ENCODE measurements at regions not wholly inside any gene's neighbourhood (a gene's known extent, or its start where the extent isn't known, plus 50 kb on each side); places are given as distances from the start of the nearest gene placed in this dataset.

GRCh38 chr2:139209586-139209985, 429.4 kb upstream of the NXPH2 start:
- no peak overlapping the region for H3K9ac ChIP-seq (ENCODE audit: control insufficient read depth, extremely low read depth, insufficient read depth, low read length)

GRCh38 chr2:139201516-139201915, 421.3 kb upstream of the NXPH2 start:
- Histone ChIP-seq H4K20me1 (ENCODE audit: control insufficient read depth, extremely low read depth, insufficient read depth, low read length) (no peaks in the 10 kb centered on the region), H3K9me3 (ENCODE audit: control insufficient read depth, low read depth, low read length) (no peaks in the 10 kb centered on the region), H2AFZ (ENCODE audit: control insufficient read depth, low read length) (no peak overlapping the region), H3K9me1 (ENCODE audit: control insufficient read depth, extremely low read depth, insufficient read depth, low read length) (no peaks in the 10 kb centered on the region), H3K4me1 (ENCODE audit: control insufficient read depth, extremely low read depth, insufficient read depth, low read length) (no peaks in the 10 kb centered on the region), H3K27me3 (ENCODE audit: control insufficient read depth, extremely low read depth, insufficient read depth, low read length) (no peaks in the 10 kb centered on the region), H3K4me3 (ENCODE audit: control insufficient read depth in 2 of 3, extremely low read depth in 1 of 3, insufficient read depth in 2 of 3, low read depth in 1 of 3, low read length in 3 of 3) (no peak overlapping the region), H3K36me3 (ENCODE audit: control insufficient read depth in 2 of 2, extremely low read depth in 1 of 2, insufficient read depth in 2 of 2, low read length in 2 of 2) (no peaks in the 10 kb centered on the region), H3K27ac (ENCODE audit: control insufficient read depth, insufficient read depth, low read length) (no peak overlapping the region), H3K9ac (ENCODE audit: control insufficient read depth, extremely low read depth, insufficient read depth, low read length) (no peak overlapping the region), H3K79me2 (ENCODE audit: control insufficient read depth, insufficient read depth, low read length) (no peaks in the 10 kb centered on the region), H3K4me2 (ENCODE audit: control insufficient read depth, extremely low read depth, insufficient read depth, low read depth, low read length) (no peak overlapping the region)
- no peak for DNase-seq (ENCODE audit: low read depth, low spot score)
- no peak for TF ChIP-seq EZH2 (IDR thresholded peaks at IDR 0.05; ENCODE audit: low read length)
- TF ChIP-seq, protein P1, sequence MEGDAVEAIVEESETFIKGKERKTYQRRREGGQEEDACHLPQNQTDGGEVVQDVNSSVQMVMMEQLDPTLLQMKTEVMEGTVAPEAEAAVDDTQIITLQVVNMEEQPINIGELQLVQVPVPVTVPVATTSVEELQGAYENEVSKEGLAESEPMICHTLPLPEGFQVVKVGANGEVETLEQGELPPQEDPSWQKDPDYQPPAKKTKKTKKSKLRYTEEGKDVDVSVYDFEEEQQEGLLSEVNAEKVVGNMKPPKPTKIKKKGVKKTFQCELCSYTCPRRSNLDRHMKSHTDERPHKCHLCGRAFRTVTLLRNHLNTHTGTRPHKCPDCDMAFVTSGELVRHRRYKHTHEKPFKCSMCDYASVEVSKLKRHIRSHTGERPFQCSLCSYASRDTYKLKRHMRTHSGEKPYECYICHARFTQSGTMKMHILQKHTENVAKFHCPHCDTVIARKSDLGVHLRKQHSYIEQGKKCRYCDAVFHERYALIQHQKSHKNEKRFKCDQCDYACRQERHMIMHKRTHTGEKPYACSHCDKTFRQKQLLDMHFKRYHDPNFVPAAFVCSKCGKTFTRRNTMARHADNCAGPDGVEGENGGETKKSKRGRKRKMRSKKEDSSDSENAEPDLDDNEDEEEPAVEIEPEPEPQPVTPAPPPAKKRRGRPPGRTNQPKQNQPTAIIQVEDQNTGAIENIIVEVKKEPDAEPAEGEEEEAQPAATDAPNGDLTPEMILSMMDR (optimal IDR thresholded peaks at IDR 0.05 in 1 of 3, IDR thresholded peaks at IDR 0.05 in 1 of 3, conservative IDR thresholded peaks at IDR 0.05 in 1 of 3; ENCODE audit: extremely low read depth in 1 of 3, insufficient read depth in 2 of 3, low read length in 3 of 3), result no peak
- dilution Hi-C loops (cut with MboI; ENCODE audit: extremely low pct_ligation_motif_present, low sequenced_read_pairs), result no loop called here
- FAIRE-seq, result no peak

More at GRCh38 chr2:139209586-139209985, 429.4 kb upstream of the NXPH2 start:
- H2AFZ ChIP-seq (ENCODE audit: control insufficient read depth, low read length), result no peak overlapping the region
- H3K27ac ChIP-seq (ENCODE audit: control insufficient read depth, insufficient read depth, low read length), result no peak overlapping the region
- no peaks in the 10 kb centered on the region for H3K4me1 ChIP-seq (ENCODE audit: control insufficient read depth, extremely low read depth, insufficient read depth, low read length)
- H4K20me1 ChIP-seq (ENCODE audit: control insufficient read depth, extremely low read depth, insufficient read depth, low read length), result no peaks in the 10 kb centered on the region
- no peaks in the 10 kb centered on the region for H3K9me3 ChIP-seq (ENCODE audit: control insufficient read depth, low read depth, low read length)
- H3K27me3 ChIP-seq (ENCODE audit: control insufficient read depth, extremely low read depth, insufficient read depth, low read length), result no peaks in the 10 kb centered on the region
- no peak overlapping the region for H3K4me3 ChIP-seq (ENCODE audit: control insufficient read depth in 2 of 3, extremely low read depth in 1 of 3, insufficient read depth in 2 of 3, low read depth in 1 of 3, low read length in 3 of 3)
- no peaks in the 10 kb centered on the region for H3K9me1 ChIP-seq (ENCODE audit: control insufficient read depth, extremely low read depth, insufficient read depth, low read length)
- DNase-seq (ENCODE audit: low read depth, low spot score), result no peak
- TF ChIP-seq, protein P1 (optimal IDR thresholded peaks at IDR 0.05 in 1 of 3, IDR thresholded peaks at IDR 0.05 in 1 of 3, conservative IDR thresholded peaks at IDR 0.05 in 1 of 3; ENCODE audit: extremely low read depth in 1 of 3, insufficient read depth in 2 of 3, low read length in 3 of 3), result no peak
- no peak for TF ChIP-seq EZH2 (IDR thresholded peaks at IDR 0.05; ENCODE audit: low read length)
- FAIRE-seq, result no peak
- no peaks in the 10 kb centered on the region for H3K36me3 ChIP-seq (ENCODE audit: control insufficient read depth in 2 of 2, extremely low read depth in 1 of 2, insufficient read depth in 2 of 2, low read length in 2 of 2)
- dilution Hi-C loops (cut with MboI; ENCODE audit: extremely low pct_ligation_motif_present, low sequenced_read_pairs), result no loop called here
- H3K79me2 ChIP-seq (ENCODE audit: control insufficient read depth, insufficient read depth, low read length), result no peaks in the 10 kb centered on the region
- H3K4me2 ChIP-seq (ENCODE audit: control insufficient read depth, extremely low read depth, insufficient read depth, low read depth, low read length), result no peak overlapping the region
